ENCODE measurements at regions not wholly inside any gene's neighbourhood (a gene's known extent, or its start where the extent isn't known, plus 50 kb on each side); places are given as distances from the start of the nearest gene placed in this dataset.
"Not testable (repeated sequence)": the region's sequence is repeated elsewhere in the genome, so short reads cannot be mapped to it uniquely, and the experiment has no call there.

DNA sequence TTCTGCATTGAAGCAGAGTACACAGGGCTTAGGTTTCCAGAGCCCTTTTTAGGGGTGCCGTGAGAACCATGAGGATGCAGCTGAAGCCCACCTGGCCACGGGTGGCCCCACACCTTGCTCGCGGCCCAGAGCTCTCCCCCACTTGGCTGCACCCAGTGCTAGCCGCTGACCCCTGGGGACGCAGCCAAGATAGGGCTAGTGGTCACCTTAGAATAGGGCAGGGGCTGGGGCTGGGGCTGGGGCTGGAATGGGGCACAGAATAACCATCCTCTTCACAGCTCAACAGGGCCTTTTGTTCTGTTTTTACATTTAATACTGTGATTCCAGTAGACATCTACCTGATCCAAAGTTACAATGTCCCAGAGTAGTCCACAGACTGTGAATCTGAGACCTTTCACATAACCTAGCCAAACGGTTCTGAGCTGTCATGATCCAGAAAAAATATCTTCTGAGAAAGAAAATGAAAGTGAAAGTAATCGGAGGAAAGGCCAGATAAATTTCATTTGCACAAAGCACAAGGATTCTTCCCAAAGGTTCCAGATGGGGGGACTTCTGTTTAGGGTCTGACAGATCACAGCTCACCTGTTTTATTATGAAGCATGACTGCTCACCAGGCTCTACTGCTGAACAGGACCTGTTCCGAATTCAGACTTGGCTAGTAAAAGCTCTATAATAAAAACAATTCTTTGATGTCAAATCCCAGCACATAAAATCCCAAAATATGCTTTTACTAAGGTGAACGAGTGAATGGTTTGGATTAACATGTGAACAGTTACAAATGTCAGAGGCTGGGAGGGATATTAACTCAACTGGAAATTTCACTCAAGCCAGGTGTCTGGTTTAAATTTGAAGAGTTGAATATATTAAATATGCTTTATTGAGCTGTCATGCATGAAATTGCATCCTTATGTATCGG, 401.9 kb downstream of the THBS2 start:
- Histone ChIP-seq H3K27ac (peak overlapping the region; percentile 56 to 60), H3K36me3 (no peaks in the 10 kb centered on the region), H3K4me1 (no peaks in the 10 kb centered on the region), H3K4me3 (peak overlapping the region; percentile 6 to 12), H3K27me3 (no peaks in the 10 kb centered on the region), H3K9me3 (no peaks in the 10 kb centered on the region)
- DNase-seq: no peak
- TF ChIP-seq POLR2A (IDR thresholded peaks at IDR 0.05): no peak
- TF ChIP-seq, protein P1, sequence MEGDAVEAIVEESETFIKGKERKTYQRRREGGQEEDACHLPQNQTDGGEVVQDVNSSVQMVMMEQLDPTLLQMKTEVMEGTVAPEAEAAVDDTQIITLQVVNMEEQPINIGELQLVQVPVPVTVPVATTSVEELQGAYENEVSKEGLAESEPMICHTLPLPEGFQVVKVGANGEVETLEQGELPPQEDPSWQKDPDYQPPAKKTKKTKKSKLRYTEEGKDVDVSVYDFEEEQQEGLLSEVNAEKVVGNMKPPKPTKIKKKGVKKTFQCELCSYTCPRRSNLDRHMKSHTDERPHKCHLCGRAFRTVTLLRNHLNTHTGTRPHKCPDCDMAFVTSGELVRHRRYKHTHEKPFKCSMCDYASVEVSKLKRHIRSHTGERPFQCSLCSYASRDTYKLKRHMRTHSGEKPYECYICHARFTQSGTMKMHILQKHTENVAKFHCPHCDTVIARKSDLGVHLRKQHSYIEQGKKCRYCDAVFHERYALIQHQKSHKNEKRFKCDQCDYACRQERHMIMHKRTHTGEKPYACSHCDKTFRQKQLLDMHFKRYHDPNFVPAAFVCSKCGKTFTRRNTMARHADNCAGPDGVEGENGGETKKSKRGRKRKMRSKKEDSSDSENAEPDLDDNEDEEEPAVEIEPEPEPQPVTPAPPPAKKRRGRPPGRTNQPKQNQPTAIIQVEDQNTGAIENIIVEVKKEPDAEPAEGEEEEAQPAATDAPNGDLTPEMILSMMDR (IDR thresholded peaks at IDR 0.05): no peak
- intact Hi-C loops (cut with DNase I; ENCODE audit: low total_unique reads): no loop called here

DNA sequence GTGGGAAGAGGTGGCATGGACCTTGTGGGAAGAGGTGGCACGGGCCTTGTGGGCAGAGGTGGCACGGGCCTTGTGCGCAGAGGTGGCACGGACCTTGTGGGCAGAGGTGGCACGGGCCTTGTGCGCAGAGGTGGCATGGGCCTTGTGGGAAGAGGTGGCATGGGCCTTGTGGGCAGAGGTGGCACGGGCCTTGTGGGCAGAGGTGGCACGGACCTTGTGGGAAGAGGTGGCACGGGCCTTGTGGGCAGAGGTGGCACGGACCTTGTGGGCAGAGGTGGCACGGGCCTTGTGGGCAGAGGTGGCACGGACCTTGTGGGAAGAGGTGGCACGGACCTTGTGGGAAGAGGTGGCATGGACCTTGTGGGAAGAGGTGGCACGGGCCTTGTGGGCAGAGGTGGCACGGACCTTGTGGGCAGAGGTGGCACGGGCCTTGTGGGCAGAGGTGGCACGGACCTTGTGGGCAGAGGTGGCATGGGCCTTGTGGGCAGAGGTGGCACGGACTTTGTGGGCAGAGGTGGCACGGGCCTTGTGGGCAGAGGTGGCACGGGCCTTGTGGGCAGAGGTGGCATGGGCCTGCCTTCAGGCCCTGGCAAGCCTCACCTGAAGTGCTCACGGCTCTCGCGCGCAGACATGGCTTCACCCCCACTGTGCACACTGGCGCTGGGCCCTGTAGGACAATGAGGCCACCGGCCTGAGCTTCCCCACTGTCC, 403.5 kb downstream of the THBS2 start:
- H3K4me3 ChIP-seq; intact Hi-C loops (cut with DNase I; ENCODE audit: low total_unique reads); H3K9me3 ChIP-seq: not testable (repeated sequence)

DNA sequence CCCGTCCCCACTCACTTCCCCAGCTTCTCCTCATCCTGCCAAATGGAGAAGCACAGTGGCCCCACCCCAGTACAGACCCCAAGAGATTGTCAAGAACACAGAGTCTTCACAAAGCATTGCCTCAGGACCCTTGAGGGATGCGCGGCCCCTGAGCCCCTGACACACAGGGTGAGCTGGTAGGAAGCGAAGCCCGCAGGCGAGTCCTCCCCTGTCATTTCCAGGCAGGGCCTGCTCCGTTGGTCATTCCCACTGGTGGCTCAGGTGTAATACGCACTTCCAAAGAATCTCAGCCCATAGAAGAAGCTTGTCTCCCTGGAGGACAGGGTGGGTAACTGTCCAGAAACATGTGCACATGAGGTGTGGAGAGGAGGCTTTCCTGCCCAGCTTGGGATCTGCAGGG, 404.2 kb downstream of the THBS2 start:
- intact Hi-C loops (cut with DNase I; ENCODE audit: low total_unique reads): no loop called here
- Histone ChIP-seq H3K4me1 (no peaks in the 10 kb centered on the region), H3K9me3 (no peaks in the 10 kb centered on the region), H3K36me3 (no peaks in the 10 kb centered on the region), H3K4me3 (no peak overlapping the region), H3K27me3 (no peaks in the 10 kb centered on the region), H3K27ac (no peak overlapping the region)
- TF ChIP-seq, protein P1 (IDR thresholded peaks at IDR 0.05): no peak
- TF ChIP-seq POLR2A (IDR thresholded peaks at IDR 0.05): no peak
- DNase-seq: no peak

More for the DNA sequence above, 403.5 kb downstream of the THBS2 start:
- not testable (repeated sequence) for H3K36me3 ChIP-seq, H3K4me1 ChIP-seq, H3K27me3 ChIP-seq, DNase-seq, H3K27ac ChIP-seq

DNA sequence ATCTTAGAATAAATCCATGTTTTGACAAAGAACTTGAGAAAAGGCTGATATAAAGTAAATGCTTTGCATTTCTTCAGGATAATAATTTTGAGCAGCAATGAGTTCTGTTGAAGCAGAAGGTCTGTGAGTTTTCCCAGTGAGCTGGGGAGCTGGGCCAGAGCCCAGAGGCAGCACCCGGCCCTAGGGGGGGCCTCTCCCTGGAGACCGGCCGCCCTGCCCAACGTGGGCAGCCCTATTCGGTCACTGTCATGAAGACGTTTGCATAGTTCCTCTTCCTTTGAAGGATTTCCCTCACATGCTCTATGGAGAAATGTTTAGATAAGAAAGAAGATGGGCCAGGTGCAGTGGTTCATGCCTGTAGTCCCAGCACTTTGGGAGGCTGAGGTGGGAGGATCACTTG, 404.8 kb downstream of the THBS2 start:
- no peaks in the 10 kb centered on the region for H3K9me3 ChIP-seq
- H3K36me3 ChIP-seq: no peaks in the 10 kb centered on the region
- no peak overlapping the region for H3K27ac ChIP-seq
- H3K4me3 ChIP-seq: no peak overlapping the region
- H3K27me3 ChIP-seq: no peaks in the 10 kb centered on the region
- intact Hi-C loops (cut with DNase I; ENCODE audit: low total_unique reads): no loop called here
- DNase-seq: no peak
- no peaks in the 10 kb centered on the region for H3K4me1 ChIP-seq
- TF ChIP-seq, protein P1 (IDR thresholded peaks at IDR 0.05): no peak
- TF ChIP-seq POLR2A (IDR thresholded peaks at IDR 0.05): no peak

DNA sequence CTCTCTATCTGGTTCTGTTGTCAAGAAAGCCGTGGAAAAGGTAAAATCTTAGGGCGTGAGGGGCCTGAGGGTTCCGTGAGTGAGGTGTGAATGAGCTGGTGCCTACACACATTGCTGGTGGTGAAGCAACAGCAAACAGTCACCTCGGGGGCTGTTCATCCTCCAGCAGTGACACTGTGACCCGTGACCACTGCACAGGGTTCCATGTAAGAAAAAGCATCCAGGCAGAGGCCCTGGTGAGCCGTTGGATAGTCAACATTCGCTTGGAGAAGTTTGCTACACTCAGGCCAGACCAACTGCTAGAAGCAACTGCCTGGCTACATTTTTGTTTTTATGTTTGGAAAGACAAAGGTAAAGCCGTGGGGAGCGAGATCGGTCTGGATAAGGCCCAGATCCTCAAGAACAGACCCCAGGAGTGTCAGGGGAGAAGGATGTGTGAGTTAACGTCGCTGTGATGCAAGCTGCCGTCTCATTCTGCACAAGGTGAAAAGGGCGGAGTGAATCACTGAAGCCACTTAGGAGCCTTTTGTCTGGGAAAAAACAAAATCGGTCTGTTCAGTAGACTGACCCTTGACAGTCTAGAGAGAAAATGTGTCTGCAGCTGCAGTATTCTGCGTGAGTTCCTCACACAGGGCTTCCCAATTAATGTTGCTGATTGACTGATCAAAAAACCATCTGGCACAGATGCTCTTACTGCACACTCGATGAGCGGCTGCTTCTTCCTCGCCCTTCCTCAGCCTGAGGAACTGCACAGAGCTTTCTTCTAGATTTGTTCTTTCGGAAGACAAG, 404.0 kb downstream of the SMOC2 start:
- DNase-seq: no peak
- Histone ChIP-seq H3K4me1 (no peaks in the 10 kb centered on the region), H3K36me3 (no peaks in the 10 kb centered on the region), H3K27ac (no peak overlapping the region), H3K4me3 (no peak overlapping the region), H3K27me3 (no peaks in the 10 kb centered on the region), H3K9me3 (no peaks in the 10 kb centered on the region)
- TF ChIP-seq, protein P1 (IDR thresholded peaks at IDR 0.05): no peak
- TF ChIP-seq POLR2A (IDR thresholded peaks at IDR 0.05): no peak
- intact Hi-C loops (cut with DNase I; ENCODE audit: low total_unique reads): no loop called here

DNA sequence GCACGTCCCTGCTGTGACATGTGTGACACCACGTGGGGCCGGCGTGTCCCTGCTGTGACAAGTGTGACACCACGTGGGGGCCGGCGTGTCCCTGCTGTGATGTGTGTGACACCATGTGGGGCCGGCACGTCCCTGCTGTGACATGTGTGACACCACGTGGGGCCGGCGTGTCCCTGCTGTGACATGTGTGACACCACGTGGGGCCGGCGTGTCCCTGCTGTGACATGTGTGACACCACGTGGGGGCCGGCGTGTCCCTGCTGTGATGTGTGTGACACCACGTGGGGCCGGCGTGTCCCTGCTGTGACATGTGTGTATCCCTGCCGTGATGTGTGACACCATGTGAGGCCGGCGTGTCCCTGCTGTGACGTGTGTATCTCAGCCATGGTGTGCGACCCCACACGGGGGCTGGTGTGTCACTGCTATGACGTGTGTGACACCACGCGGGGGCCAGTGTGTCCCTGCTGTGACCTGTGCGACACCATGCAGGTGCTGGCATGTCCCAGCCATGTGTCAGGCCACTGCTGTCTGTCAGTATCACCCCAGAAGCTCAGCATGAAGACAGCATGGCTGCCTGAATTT, 401.7 kb downstream of the SMOC2 start:
- DNase-seq; intact Hi-C loops (cut with DNase I; ENCODE audit: low total_unique reads); H3K36me3 ChIP-seq; H3K27me3 ChIP-seq; H3K4me3 ChIP-seq; H3K4me1 ChIP-seq; H3K9me3 ChIP-seq; H3K27ac ChIP-seq: not testable (repeated sequence)
